ENCODE measurements at regions not wholly inside any gene's neighbourhood (a gene's known extent, or its start where the extent isn't known, plus 50 kb on each side); places are given as distances from the start of the nearest gene placed in this dataset.

DNA sequence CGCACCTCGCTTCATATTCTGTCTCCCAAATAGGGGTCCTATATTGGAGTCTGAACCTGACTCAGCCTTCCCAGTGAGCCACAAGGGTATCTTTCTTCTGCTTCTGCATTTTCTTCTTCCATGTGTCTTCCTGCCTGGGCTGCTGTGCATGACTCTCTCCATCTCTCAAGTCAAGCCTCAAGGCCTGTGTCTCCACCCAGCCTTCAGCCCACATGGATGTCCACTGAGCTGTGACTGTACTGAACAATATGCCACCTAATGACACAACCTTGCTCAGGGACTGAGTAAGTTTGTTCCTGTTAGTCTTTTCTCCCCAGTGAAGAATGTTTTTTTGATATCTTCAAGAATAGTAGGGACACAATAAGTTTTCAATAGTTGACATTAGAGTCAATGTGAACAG is 162.7 kb upstream of the TBX20 start:
- H3K27ac ChIP-seq: no peak overlapping the region
- H3K27me3 ChIP-seq: no peaks in the 10 kb centered on the region
- intact Hi-C loops (cut with DNase I): no loop called here
- DNase-seq: no peak
- H3K4me3 ChIP-seq: no peak overlapping the region
- WGBS, 4 donors: 50 to 100% (median 95%) methylated on average over 2 of the region's 2 CpGs
- no peaks in the 10 kb centered on the region for H3K9me3 ChIP-seq (replicated peaks in 1 of 3)
- no peaks in the 10 kb centered on the region for H3K36me3 ChIP-seq (replicated peaks in 1 of 2)
- no peaks in the 10 kb centered on the region for H3K4me1 ChIP-seq (replicated peaks in 1 of 2)
- TF ChIP-seq, protein P1, sequence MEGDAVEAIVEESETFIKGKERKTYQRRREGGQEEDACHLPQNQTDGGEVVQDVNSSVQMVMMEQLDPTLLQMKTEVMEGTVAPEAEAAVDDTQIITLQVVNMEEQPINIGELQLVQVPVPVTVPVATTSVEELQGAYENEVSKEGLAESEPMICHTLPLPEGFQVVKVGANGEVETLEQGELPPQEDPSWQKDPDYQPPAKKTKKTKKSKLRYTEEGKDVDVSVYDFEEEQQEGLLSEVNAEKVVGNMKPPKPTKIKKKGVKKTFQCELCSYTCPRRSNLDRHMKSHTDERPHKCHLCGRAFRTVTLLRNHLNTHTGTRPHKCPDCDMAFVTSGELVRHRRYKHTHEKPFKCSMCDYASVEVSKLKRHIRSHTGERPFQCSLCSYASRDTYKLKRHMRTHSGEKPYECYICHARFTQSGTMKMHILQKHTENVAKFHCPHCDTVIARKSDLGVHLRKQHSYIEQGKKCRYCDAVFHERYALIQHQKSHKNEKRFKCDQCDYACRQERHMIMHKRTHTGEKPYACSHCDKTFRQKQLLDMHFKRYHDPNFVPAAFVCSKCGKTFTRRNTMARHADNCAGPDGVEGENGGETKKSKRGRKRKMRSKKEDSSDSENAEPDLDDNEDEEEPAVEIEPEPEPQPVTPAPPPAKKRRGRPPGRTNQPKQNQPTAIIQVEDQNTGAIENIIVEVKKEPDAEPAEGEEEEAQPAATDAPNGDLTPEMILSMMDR (IDR thresholded peaks at IDR 0.05): no peak
- no peak for TF ChIP-seq POLR2A (IDR thresholded peaks at IDR 0.05)

DNA sequence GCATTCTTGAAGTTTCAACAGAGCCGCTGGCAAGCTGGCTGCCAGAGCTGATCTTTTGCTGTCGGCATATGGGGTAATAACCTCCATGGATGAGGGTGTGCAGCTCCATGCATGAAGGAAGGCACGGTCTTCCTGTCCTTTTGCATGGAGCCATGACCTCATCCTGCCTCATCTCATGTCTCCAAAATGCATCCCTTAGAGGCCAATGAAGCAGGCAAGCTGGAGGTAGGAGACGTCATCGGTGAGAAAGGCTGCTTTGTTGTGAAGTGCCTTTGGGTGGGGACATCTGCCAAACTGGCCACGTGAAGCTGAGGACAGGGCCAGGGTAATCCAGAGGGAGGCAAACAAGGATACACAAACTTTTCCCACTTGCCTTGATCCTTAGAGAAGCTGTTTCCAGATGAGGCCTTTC is 161.5 kb upstream of the TBX20 start:
- no peaks in the 10 kb centered on the region for H3K4me1 ChIP-seq (replicated peaks in 1 of 2)

DNA sequence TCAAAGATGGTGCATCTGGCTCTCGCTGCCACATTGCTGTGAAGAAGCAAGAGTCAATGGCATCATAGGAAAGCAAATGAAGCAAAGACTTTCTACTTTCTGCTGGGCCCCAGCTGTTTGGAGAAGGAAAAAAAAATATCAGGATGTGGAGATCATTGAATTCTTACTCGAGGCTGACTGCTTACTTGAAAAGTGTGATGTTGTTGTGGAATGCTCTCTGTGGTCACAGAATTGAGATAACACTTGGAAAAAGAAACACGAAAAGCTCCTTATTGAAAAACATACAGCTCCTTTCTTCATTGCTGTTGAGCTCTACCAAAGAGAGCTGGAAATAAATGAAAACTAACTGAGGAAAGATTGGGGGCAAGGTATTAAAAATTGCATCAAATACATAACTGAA is 157.4 kb upstream of the TBX20 start:
- TF ChIP-seq POLR2A (IDR thresholded peaks at IDR 0.05): no peak
- TF ChIP-seq, protein P1 (IDR thresholded peaks at IDR 0.05): no peak
- WGBS, 4 donors: 49 to 61% (median 57%) methylated on average over 3 of the region's 3 CpGs

More for the DNA sequence above, 161.5 kb upstream of the TBX20 start:
- no peak for DNase-seq
- H3K9me3 ChIP-seq (replicated peaks in 1 of 3): no peaks in the 10 kb centered on the region
- intact Hi-C loops (cut with DNase I): no loop called here
- H3K27me3 ChIP-seq: no peaks in the 10 kb centered on the region
- WGBS, 4 donors: 77 to 85% (median 82%) methylated on average over 6 of the region's 6 CpGs
- no peaks in the 10 kb centered on the region for H3K36me3 ChIP-seq (replicated peaks in 1 of 2)
- H3K27ac ChIP-seq: no peak overlapping the region
- no peak overlapping the region for H3K4me3 ChIP-seq
- TF ChIP-seq POLR2A (IDR thresholded peaks at IDR 0.05): no peak
- TF ChIP-seq, protein P1 (IDR thresholded peaks at IDR 0.05): no peak

DNA sequence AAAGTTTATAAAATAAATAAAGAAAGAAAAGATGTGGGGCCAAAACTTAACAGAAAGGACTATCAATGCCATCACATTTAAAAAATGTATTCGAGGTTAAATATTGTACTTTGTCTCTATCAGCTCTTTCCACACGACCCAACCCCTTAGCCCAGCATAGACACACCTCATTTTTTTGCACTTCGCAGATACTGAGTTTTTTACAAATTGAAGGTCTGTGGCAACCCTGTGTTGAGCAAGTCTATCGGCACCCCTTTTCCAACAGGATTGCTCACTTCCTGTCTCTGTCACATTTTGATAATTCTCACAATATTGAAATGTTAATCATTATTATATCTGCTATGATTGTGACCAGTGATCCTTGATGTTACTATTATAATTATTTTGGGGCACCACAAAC is 151.6 kb upstream of the TBX20 start:
- intact Hi-C loops (cut with DNase I): no loop called here
- Histone ChIP-seq H3K4me3 (no peak overlapping the region), H3K4me1 (replicated peaks in 1 of 2) (no peaks in the 10 kb centered on the region), H3K27ac (no peak overlapping the region), H3K36me3 (replicated peaks in 1 of 2) (no peaks in the 10 kb centered on the region), H3K9me3 (replicated peaks in 1 of 3) (no peaks in the 10 kb centered on the region), H3K27me3 (peaks cover 7% of the 10 kb centered on the region)
- WGBS, 4 donors: 64 to 79% (median 72%) methylated on average over 4 of the region's 4 CpGs
- TF ChIP-seq, protein P1 (IDR thresholded peaks at IDR 0.05): no peak
- no peak for TF ChIP-seq POLR2A (IDR thresholded peaks at IDR 0.05)
- no peak for DNase-seq

More for the DNA sequence above, 157.4 kb upstream of the TBX20 start:
- no peak for DNase-seq
- Histone ChIP-seq H3K4me1 (replicated peaks in 1 of 2) (no peaks in the 10 kb centered on the region), H3K4me3 (no peak overlapping the region), H3K36me3 (replicated peaks in 1 of 2) (no peaks in the 10 kb centered on the region), H3K9me3 (replicated peaks in 1 of 3) (no peaks in the 10 kb centered on the region), H3K27me3 (peaks cover 7% of the 10 kb centered on the region), H3K27ac (no peak overlapping the region)
- intact Hi-C loops (cut with DNase I): no loop called here
